ENCODE measurements at regions not wholly inside any gene's neighbourhood (a gene's known extent, or its start where the extent isn't known, plus 50 kb on each side); places are given as distances from the start of the nearest gene placed in this dataset.

DNA sequence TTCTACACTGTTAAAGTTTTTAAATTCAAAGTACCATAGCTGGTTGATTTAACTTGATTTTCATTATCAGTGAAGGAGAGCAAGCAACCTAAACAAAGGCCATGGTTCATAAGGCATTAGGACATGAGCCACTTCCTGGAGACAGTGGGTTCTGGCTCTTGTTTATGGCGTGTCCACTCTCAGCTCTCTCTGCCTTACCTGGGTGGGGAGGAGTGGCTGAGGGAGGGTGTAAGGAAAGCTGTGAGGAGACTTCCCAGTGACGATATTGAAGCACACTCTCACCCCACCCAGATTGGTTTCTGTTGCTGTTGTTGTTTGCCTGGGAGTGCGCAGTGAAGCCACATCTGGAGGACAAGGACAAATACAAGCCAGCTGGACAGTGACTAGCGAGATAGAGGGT is 365.3 kb upstream of the FZD8 start:
- TF ChIP-seq POLR2A (IDR thresholded peaks at IDR 0.05; ENCODE audit: low read depth, low read length), result no peak
- TF ChIP-seq POLR2AphosphoS5 (IDR thresholded peaks at IDR 0.05; ENCODE audit: low read depth, low read length), result no peak
- TF ChIP-seq TAF1 (IDR thresholded peaks at IDR 0.05; ENCODE audit: borderline replicate concordance, low read depth, low read length), result no peak

Data from GM12892 (cell line).